Panc1 (cell line): ENCODE measurements at regions not wholly inside any gene's neighbourhood (a gene's known extent, or its start where the extent isn't known, plus 50 kb on each side); places are given as distances from the start of the nearest gene placed in this dataset.

Source experiments
- ATAC-seq: fragments of 200-7000 bp; cut with Tn5 transposase; 2 replicates; pipeline ENCODE4 v1.9.1; 2020; ENCODE audit warnings: mild to moderate bottlenecking, moderate library complexity
- BruUV-seq: library from RNA; stranded (reverse); fragments of 400-500 nt; replicated peaks from 2 replicates; lab custom pipeline; 2021; lab: Mats Ljungman, UMichigan
- CTCF ChIA-PET: fragments of 300-600 bp; sonication (Branson Sonifier 250); formaldehyde crosslinking; loops from one replicate; lab custom pipeline; 2022; ENCODE audit warnings: antibody characterized with exemption; lab: Charles Lee
- POLR2A ChIA-PET: fragments of 300-600 bp; sonication (Branson Sonifier 250); formaldehyde crosslinking; loops from one replicate; lab custom pipeline; 2022; ENCODE audit warnings: antibody characterized with exemption; lab: Charles Lee
- DNase-seq: peaks from one replicate; pipeline ENCODE4 v3.0.0-alpha.2; 2010; ENCODE audit warnings: low read depth, low spot score
- H3K27ac ChIP-seq: 2 replicates; pipeline ENCODE4 v1.5.1; 2011; ENCODE audit warnings: mild to moderate bottlenecking, low read length, inconsistent platforms
- H3K27me3 ChIP-seq: fragments of 200-500 bp; sonication (Bioruptor generic); 2 replicates; pipeline ENCODE4 v1.6.0; 2014; ENCODE audit warnings: low read length, inconsistent platforms; ENCODE audit not compliant: control insufficient read depth, insufficient read depth
- H3K36me3 ChIP-seq: fragments of 200-500 bp; sonication (Bioruptor generic); 2 replicates; pipeline ENCODE4 v1.5.1; 2014; ENCODE audit warnings: inconsistent platforms, mild to moderate bottlenecking, low read length, moderate library complexity; ENCODE audit not compliant: control insufficient read depth, insufficient read depth
- H3K4me1 ChIP-seq: 2 replicates; pipeline ENCODE4 v1.5.1; 2011; ENCODE audit warnings: inconsistent platforms, mild to moderate bottlenecking, low read length, moderate library complexity; ENCODE audit not compliant: control insufficient read depth, insufficient read depth
- H3K4me3 ChIP-seq, 2 experiments: 2 replicates each; pipeline ENCODE4 v1.5.1; 2011 to 2012; ENCODE audit warnings: low read depth in 2 of 2, low read length in 2 of 2, mild to moderate bottlenecking in 2 of 2, inconsistent platforms in 1 of 2, moderate library complexity in 1 of 2
- H3K9me3 ChIP-seq: fragments of 200-500 bp; sonication (Bioruptor generic); 2 replicates; pipeline ENCODE4 v1.5.1; 2014; ENCODE audit warnings: low read depth, mild to moderate bottlenecking, inconsistent platforms, low read length, moderate library complexity; ENCODE audit not compliant: control insufficient read depth, insufficient read depth
- CTCF ChIP-seq: fragments of 450-650 bp; IDR thresholded peaks from 2 replicates; pipeline ENCODE4 v1.5.1; 2017; ENCODE audit warnings: mild to moderate bottlenecking
- POLR2AphosphoS5 ChIP-seq: IDR thresholded peaks from 2 replicates; pipeline ENCODE4 v1.6.1; 2012; ENCODE audit warnings: mild to moderate bottlenecking, low read depth, low read length, moderate library complexity
- REST ChIP-seq, 2 experiments: IDR thresholded peaks; 2 replicates each; pipeline ENCODE4 v1.6.1; 2011 to 2012; ENCODE audit warnings: low read depth in 2 of 2, control low read depth in 1 of 2, low read length in 1 of 2, mild to moderate bottlenecking in 1 of 2, moderate library complexity in 1 of 2; ENCODE audit not compliant: insufficient read depth in 1 of 2
- SIN3A ChIP-seq: IDR thresholded peaks from 2 replicates; pipeline ENCODE4 v1.6.1; 2012; ENCODE audit warnings: low read depth, mild to moderate bottlenecking, low read length, moderate library complexity, borderline replicate concordance; ENCODE audit not compliant: insufficient read depth
- TCF7L2 ChIP-seq: IDR thresholded peaks from 2 replicates; pipeline ENCODE4 v1.6.1; 2011; ENCODE audit warnings: mild to moderate bottlenecking, low read depth, low read length, inconsistent platforms
- in situ Hi-C: cut with HindIII; loops from 2 replicates; pipeline ENCODE4 v1.10.0; 2016; ENCODE audit warnings: low sequenced_read_pairs, low pct_unique_long_range_greater_than_20kb
- intact Hi-C: fragments of 100-400 bp; cut with micrococcal nuclease; formaldehyde crosslinking; loops from one replicate; pipeline ENCODE4 v1.10.0; 2022; ENCODE audit not compliant: unreplicated experiment

- in situ Hi-C loops: no loop called here
- Histone ChIP-seq H3K9me3 (no peaks in the 10 kb centered on the region), H3K4me1 (no peaks in the 10 kb centered on the region), H3K27ac (no peak overlapping the region), H3K36me3 (no peaks in the 10 kb centered on the region), H3K27me3 (no peaks in the 10 kb centered on the region), H3K4me3 (no peak overlapping the region)
- no peak for TF ChIP-seq CTCF
- no peak for TF ChIP-seq SIN3A
- no peak for TF ChIP-seq TCF7L2
- TF ChIP-seq POLR2AphosphoS5: no peak
- no peak for TF ChIP-seq REST (IDR thresholded peaks at IDR 0.05; ENCODE audit: insufficient read depth in 1 of 2, low read depth in 2 of 2, low read length in 1 of 2)
- no peak for DNase-seq
- ChIA-PET CTCF (no interaction called here), POLR2A (no interaction called here)
- intact Hi-C loops: no loop called here
- BruUV-seq: no TSS peak
- ATAC-seq: no peak
These were observed 261.9 kb upstream of the NR4A3 start for GRCh38 chr9:99559776-99560175.

GRCh38 chr9:99560561-99560960 is 261.1 kb upstream of the NR4A3 start:
- POLR2A ChIA-PET: no interaction called here
- CTCF ChIA-PET: no interaction called here
- Histone ChIP-seq H3K9me3 (no peaks in the 10 kb centered on the region), H3K4me3 (no peak overlapping the region), H3K27me3 (no peaks in the 10 kb centered on the region), H3K27ac (no peak overlapping the region), H3K36me3 (no peaks in the 10 kb centered on the region), H3K4me1 (no peaks in the 10 kb centered on the region)
- DNase-seq: no peak
- intact Hi-C loops: no loop called here
- in situ Hi-C loops: no loop called here
- BruUV-seq: no TSS peak
- ATAC-seq: no peak
- TF ChIP-seq TCF7L2 (no peak), POLR2AphosphoS5 (no peak), SIN3A (no peak), REST (IDR thresholded peaks at IDR 0.05; ENCODE audit: insufficient read depth in 1 of 2, low read depth in 2 of 2, low read length in 1 of 2) (no peak), CTCF (no peak)
